ENCODE measurements at regions not wholly inside any gene's neighbourhood (a gene's known extent, or its start where the extent isn't known, plus 50 kb on each side); places are given as distances from the start of the nearest gene placed in this dataset.

- no peak for DNase-seq
- ATAC-seq (ENCODE audit: low FRiP score in 2 of 2) = no peak
- Histone ChIP-seq H3K4me1 (peaks cover 0 to 10% (median 4%) of the 10 kb centered on the region in 4 donors), H3K9me3 (no peaks in the 10 kb centered on the region), H3K36me3 (no peaks in the 10 kb centered on the region), H3K4me3 (no peak overlapping the region), H3K27ac (no peak overlapping the region), H3K27me3 (no peaks in the 10 kb centered on the region)
- WGBS, 2 donors = 71 to 75% methylated on average over 7 of the region's 7 CpGs
- TF ChIP-seq CTCF (IDR thresholded peaks at IDR 0.05) (no peak), POLR2A (IDR thresholded peaks at IDR 0.05) (no peak), EP300 (IDR thresholded peaks at IDR 0.05) (no peak), POLR2AphosphoS5 (IDR thresholded peaks at IDR 0.05) (no peak)
Measured at GRCh38 chr15:66858423-66859207, 156.6 kb downstream of the SMAD6 start.

DNA sequence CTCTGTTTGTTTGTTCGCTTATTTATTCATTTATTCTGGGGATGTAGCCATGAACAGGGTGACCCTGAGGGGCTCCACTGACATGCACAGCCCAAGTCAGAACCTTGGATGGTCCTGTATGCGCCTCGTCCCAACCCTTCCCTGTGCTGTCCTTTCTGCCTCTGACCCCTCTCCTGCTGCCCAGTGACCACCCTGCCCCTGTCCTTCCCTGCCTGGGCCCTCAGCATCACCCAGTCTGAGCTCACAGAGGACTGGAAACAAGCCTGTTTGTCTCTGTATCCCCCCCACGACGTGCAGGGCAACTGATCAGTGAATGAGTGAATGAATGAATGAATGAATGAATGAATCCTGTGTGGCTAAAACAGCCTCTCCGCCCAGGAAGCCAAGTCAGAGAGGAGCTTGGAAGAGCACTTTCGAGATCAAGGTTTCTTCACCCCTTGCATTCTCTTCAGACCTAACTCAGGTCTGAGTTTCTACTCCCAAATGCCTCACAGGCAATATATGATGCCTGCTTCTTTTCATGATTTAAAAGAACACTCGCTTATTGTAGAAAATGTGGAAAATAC is 157.7 kb downstream of the SMAD6 start:
- no peak overlapping the region for H3K27ac ChIP-seq
- H3K27me3 ChIP-seq = no peaks in the 10 kb centered on the region
- WGBS, 2 donors = 94% methylated on average over 8 of the region's 8 CpGs
- no peaks in the 10 kb centered on the region for H3K36me3 ChIP-seq
- ATAC-seq (ENCODE audit: low FRiP score in 2 of 2) = no peak
- peak in 1 of 2 donors; percentile 3 for DNase-seq
- no peaks in the 10 kb centered on the region for H3K9me3 ChIP-seq
- TF ChIP-seq POLR2AphosphoS5 (IDR thresholded peaks at IDR 0.05) = no peak
- H3K4me1 ChIP-seq = peaks cover 0 to 10% (median 4%) of the 10 kb centered on the region in 4 donors
- no peak overlapping the region for H3K4me3 ChIP-seq

DNA sequence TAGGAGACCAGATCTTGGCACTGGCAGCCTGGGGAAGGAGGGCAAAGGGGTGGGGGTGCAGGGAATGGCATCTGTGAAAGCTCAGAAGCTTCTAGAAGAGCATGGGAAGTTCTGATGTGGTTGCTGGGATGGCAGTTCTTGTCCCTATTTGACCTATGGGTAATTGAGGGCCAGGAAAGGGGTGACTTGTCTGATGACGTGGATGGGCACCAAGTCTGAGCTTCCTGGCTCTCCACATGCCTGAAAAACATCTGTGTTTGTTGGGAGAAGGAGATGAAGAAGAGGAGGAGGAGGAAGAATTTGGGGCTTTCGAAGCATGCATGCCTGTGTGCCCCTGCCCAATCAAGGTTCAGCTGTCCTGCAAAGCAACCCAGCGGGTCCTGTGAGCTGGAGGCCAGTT is 158.8 kb downstream of the SMAD6 start:
- H3K4me1 ChIP-seq = peaks cover 0 to 12% (median 6%) of the 10 kb centered on the region in 4 donors
- TF ChIP-seq POLR2A (IDR thresholded peaks at IDR 0.05) (no peak), EP300 (IDR thresholded peaks at IDR 0.05) (no peak), POLR2AphosphoS5 (IDR thresholded peaks at IDR 0.05) (no peak), CTCF (IDR thresholded peaks at IDR 0.05) (no peak)
- DNase-seq (no peak), ATAC-seq (ENCODE audit: low FRiP score in 2 of 2) (no peak)
- no peak overlapping the region for H3K4me3 ChIP-seq
- H3K27ac ChIP-seq = no peak overlapping the region
- no peaks in the 10 kb centered on the region for H3K9me3 ChIP-seq
- H3K36me3 ChIP-seq = no peaks in the 10 kb centered on the region
- 87 to 91% methylated on average over 3 of the region's 3 CpGs for WGBS, 2 donors
- no peaks in the 10 kb centered on the region for H3K27me3 ChIP-seq

GRCh38 chr15:66862111-66862939 is 160.3 kb downstream of the SMAD6 start:
- 88 to 90% methylated on average over 10 of the region's 10 CpGs for WGBS, 2 donors

More at GRCh38 chr15:66862111-66862939, 160.3 kb downstream of the SMAD6 start:
- Histone ChIP-seq H3K4me3 (no peak overlapping the region), H3K27ac (no peak overlapping the region), H3K27me3 (no peaks in the 10 kb centered on the region), H3K4me1 (peaks cover 0 to 20% (median 6%) of the 10 kb centered on the region in 4 donors), H3K36me3 (no peaks in the 10 kb centered on the region), H3K9me3 (no peaks in the 10 kb centered on the region)
- no peak for ATAC-seq (ENCODE audit: low FRiP score in 2 of 2)
- DNase-seq = peak in 1 of 2 donors; percentile 7
- TF ChIP-seq CTCF (IDR thresholded peaks at IDR 0.05) (no peak), POLR2AphosphoS5 (IDR thresholded peaks at IDR 0.05) (no peak), EP300 (IDR thresholded peaks at IDR 0.05) (no peak), POLR2A (IDR thresholded peaks at IDR 0.05) (no peak)

All from upper lobe of left lung (tissue), 6 donors.